CD14-positive monocyte (primary cell): ENCODE measurements at regions not wholly inside any gene's neighbourhood (a gene's known extent, or its start where the extent isn't known, plus 50 kb on each side); places are given as distances from the start of the nearest gene placed in this dataset.

Source experiments
- DNase-seq, 3 donors: peaks; one replicate each; pipeline ENCODE4 v3.0.0-alpha.2; 2011 to 2022
- H2AFZ ChIP-seq: 2 replicates; pipeline ENCODE4 v1.6.0; 2012; ENCODE audit warnings: mild to moderate bottlenecking, low read depth, low read length, inconsistent platforms; ENCODE audit not compliant: insufficient read depth, poor library complexity, severe bottlenecking
- H3K27ac ChIP-seq, 2 donors: 1 replicate in 1 of 2; 2 replicates in 1 of 2; pipeline ENCODE4 v1.5.1; 2012 to 2013; ENCODE audit warnings: low read length in 2 of 2, control low read depth in 1 of 2, inconsistent platforms in 1 of 2, low read depth in 1 of 2, mild to moderate bottlenecking in 1 of 2
- H3K27me3 ChIP-seq, 2 donors: one replicate each; pipeline versions ENCODE4 v1.6.0 to v1.6.1; 2011 to 2013; ENCODE audit warnings: low read length in 2 of 2; ENCODE audit not compliant: control insufficient read depth in 2 of 2, insufficient read depth in 2 of 2
- H3K36me3 ChIP-seq, 2 donors: replicated peaks in 1 of 2; 1 replicate in 1 of 2; 2 replicates in 1 of 2; pipeline versions ENCODE4 v1.5.1 to v1.6.1; 2012 to 2013; ENCODE audit warnings: low read length in 2 of 2, control low read depth in 1 of 2, inconsistent platforms in 1 of 2, mild to moderate bottlenecking in 1 of 2; ENCODE audit not compliant: insufficient read depth in 2 of 2, control insufficient read depth in 1 of 2
- H3K4me1 ChIP-seq, 2 donors: 1 replicate in 1 of 2; 2 replicates in 1 of 2; pipeline versions ENCODE4 v1.5.1 to v1.6.1; 2012 to 2013; ENCODE audit warnings: low read length in 2 of 2, control low read depth in 1 of 2, inconsistent platforms in 1 of 2, mild to moderate bottlenecking in 1 of 2, moderate library complexity in 1 of 2; ENCODE audit not compliant: insufficient read depth in 2 of 2, control insufficient read depth in 1 of 2
- H3K4me2 ChIP-seq: replicated peaks from 2 replicates; pipeline ENCODE3; 2012; ENCODE audit warnings: low read length, moderate library complexity, mild to moderate bottlenecking; ENCODE audit not compliant: poor library complexity, severe bottlenecking; ENCODE audit errors: extremely low read depth
- H3K4me3 ChIP-seq, 3 experiments: fragments of 200-600 bp in 1 of 3; sonication (generic) in 1 of 3; replicated peaks in 1 of 3; 1 replicate in 2 of 3; 2 replicates in 1 of 3; pipeline ENCODE4 v1.5.1; 2011 to 2013; ENCODE audit warnings: low read length in 3 of 3, mild to moderate bottlenecking in 3 of 3, control low read depth in 2 of 3, low read depth in 2 of 3, inconsistent platforms in 1 of 3, moderate library complexity in 1 of 3
- H3K79me2 ChIP-seq: 2 replicates; pipeline ENCODE4 v1.6.0; 2012; ENCODE audit warnings: mild to moderate bottlenecking, control low read depth, inconsistent platforms, low read length, moderate library complexity; ENCODE audit not compliant: insufficient read depth
- H3K9ac ChIP-seq: 2 replicates; pipeline ENCODE4 v1.6.0; 2017; ENCODE audit warnings: low read length, mild to moderate bottlenecking; ENCODE audit not compliant: insufficient read depth, poor library complexity, severe bottlenecking
- H3K9me3 ChIP-seq, 2 donors: replicated peaks in 1 of 2; 1 replicate in 1 of 2; 2 replicates in 1 of 2; pipeline versions ENCODE4 v1.5.1 to v1.6.1; 2012 to 2013; ENCODE audit warnings: low read length in 2 of 2, control low read depth in 1 of 2; ENCODE audit not compliant: control insufficient read depth in 1 of 2, insufficient read depth in 1 of 2
- H4K20me1 ChIP-seq: 2 replicates; pipeline ENCODE4 v1.6.0; 2012; ENCODE audit warnings: mild to moderate bottlenecking, low read length, control low read depth, moderate library complexity; ENCODE audit not compliant: insufficient read depth
- H3K27ac Mint-ChIP-seq, 7 donors: one replicate each; pipeline ENCODE4 v1.8.0; 2020; ENCODE audit warnings: mild to moderate bottlenecking in 7 of 7, mixed read lengths in 7 of 7, moderate library complexity in 6 of 7, inconsistent platforms in 2 of 7
- H3K27me3 Mint-ChIP-seq, 3 donors: one replicate each; pipeline ENCODE4 v1.8.0; 2021 to 2022; ENCODE audit warnings: low read depth in 3 of 3, mild to moderate bottlenecking in 3 of 3, mixed read lengths in 3 of 3, moderate library complexity in 3 of 3, inconsistent platforms in 1 of 3
- H3K36me3 Mint-ChIP-seq, 2 donors: one replicate each; pipeline ENCODE4 v1.8.0; 2020; ENCODE audit warnings: mixed read lengths in 2 of 2, inconsistent platforms in 1 of 2, mild to moderate bottlenecking in 1 of 2
- H3K4me1 Mint-ChIP-seq: one replicate; pipeline ENCODE4 v1.8.0; 2020; ENCODE audit warnings: mild to moderate bottlenecking, mixed read lengths
- H3K4me3 Mint-ChIP-seq, 2 donors: one replicate each; pipeline ENCODE4 v1.8.0; 2020; ENCODE audit warnings: mild to moderate bottlenecking in 2 of 2, mixed read lengths in 2 of 2, moderate library complexity in 1 of 2
- H3K9me3 Mint-ChIP-seq, 7 donors: one replicate each; pipeline ENCODE4 v1.8.0; 2020 to 2022; ENCODE audit warnings: mixed read lengths in 7 of 7, mild to moderate bottlenecking in 6 of 7, moderate library complexity in 6 of 7, inconsistent platforms in 2 of 7
- WGBS: methylation state at CpG from one replicate; pipeline ENCODE4 v1.1.5; 2013; ENCODE audit warnings: missing lambda C conversion rate; ENCODE audit not compliant: insufficient coverage; 5-methylcytosine and 5-hydroxymethylcytosine counted together
- intact Hi-C, 2 donors: fragments of 100-400 bp; cut with micrococcal nuclease; formaldehyde crosslinking; loops; one replicate each; pipeline versions ENCODE4 v1.15.0 to v1.15.1; 2023
- TF ChIP-seq, protein P1 (sequence below): fragments of 200-600 bp; IDR thresholded peaks from one replicate; pipeline ENCODE4 v1.8.0; 2022; ENCODE audit warnings: antibody characterized with exemption, mild to moderate bottlenecking

DNA sequence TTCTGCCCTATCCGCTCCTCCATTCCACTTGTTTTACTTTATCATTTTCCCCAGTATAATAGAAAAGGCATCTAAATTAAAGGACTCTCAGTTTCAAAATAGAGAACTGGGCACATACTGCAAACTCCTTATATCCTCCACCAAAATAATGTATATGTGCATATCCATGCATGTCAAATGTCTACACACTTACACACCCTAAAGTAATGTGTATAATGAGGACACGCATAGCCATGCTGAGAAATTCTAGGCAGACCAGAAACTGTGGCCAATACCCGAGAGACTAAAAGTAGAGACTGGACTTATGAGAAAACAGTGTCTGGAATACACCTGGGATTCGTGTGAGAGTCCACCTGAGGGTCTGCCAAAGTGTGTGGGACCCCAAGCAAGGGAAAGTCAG is 183.5 kb downstream of the CWF19L2 start:
- TF ChIP-seq, protein P1, sequence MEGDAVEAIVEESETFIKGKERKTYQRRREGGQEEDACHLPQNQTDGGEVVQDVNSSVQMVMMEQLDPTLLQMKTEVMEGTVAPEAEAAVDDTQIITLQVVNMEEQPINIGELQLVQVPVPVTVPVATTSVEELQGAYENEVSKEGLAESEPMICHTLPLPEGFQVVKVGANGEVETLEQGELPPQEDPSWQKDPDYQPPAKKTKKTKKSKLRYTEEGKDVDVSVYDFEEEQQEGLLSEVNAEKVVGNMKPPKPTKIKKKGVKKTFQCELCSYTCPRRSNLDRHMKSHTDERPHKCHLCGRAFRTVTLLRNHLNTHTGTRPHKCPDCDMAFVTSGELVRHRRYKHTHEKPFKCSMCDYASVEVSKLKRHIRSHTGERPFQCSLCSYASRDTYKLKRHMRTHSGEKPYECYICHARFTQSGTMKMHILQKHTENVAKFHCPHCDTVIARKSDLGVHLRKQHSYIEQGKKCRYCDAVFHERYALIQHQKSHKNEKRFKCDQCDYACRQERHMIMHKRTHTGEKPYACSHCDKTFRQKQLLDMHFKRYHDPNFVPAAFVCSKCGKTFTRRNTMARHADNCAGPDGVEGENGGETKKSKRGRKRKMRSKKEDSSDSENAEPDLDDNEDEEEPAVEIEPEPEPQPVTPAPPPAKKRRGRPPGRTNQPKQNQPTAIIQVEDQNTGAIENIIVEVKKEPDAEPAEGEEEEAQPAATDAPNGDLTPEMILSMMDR, result no peak
- Histone ChIP-seq H3K4me3 (no peak overlapping the region), H3K9me3 (no peaks in the 10 kb centered on the region), H3K27ac (no peak overlapping the region), H4K20me1 (no peaks in the 10 kb centered on the region), H3K4me2 (no peak overlapping the region), H3K4me1 (no peaks in the 10 kb centered on the region), H3K36me3 (no peaks in the 10 kb centered on the region), H3K9ac (no peak overlapping the region), H3K27me3 (no peaks in the 10 kb centered on the region), H3K79me2 (no peaks in the 10 kb centered on the region), H2AFZ (no peak overlapping the region)
- Mint-ChIP-seq H3K36me3 (no peaks in the 10 kb centered on the region), H3K27me3 (peaks cover 0 to 1% (median 0%) of the 10 kb centered on the region in 3 donors), H3K4me3 (no peak overlapping the region), H3K9me3 (peaks cover 0 to 8% (median 2%) of the 10 kb centered on the region in 7 donors), H3K4me1 (no peaks in the 10 kb centered on the region), H3K27ac (no peak overlapping the region)
- WGBS, result 78% methylated on average over 2 of the region's 4 CpGs
- intact Hi-C loops, result no loop called here
- no peak for DNase-seq

DNA sequence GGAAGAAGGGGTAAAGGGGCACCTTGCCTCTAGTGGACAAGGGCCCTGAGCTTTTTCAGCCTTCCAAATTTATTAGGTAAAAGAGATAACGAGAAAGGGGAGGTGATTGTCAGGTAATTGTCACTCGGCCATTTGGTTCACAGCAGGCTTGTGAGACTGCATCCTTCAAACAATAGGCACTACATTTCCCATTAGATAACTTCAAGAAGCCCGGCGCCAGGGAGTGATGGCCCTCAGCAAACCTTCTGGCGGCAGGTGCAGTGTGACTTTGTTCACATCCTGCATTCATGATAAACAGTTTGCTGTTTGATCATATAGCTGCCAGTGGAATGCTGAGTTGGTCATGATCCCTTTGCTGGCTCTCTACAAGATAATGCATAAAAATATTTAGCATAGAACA is 185.1 kb downstream of the CWF19L2 start:
- Histone ChIP-seq H2AFZ (no peak overlapping the region), H3K4me2 (no peak overlapping the region), H3K4me3 (no peak overlapping the region), H3K27ac (no peak overlapping the region), H3K79me2 (no peaks in the 10 kb centered on the region), H4K20me1 (no peaks in the 10 kb centered on the region), H3K27me3 (no peaks in the 10 kb centered on the region), H3K36me3 (no peaks in the 10 kb centered on the region), H3K9me3 (no peaks in the 10 kb centered on the region), H3K4me1 (no peaks in the 10 kb centered on the region), H3K9ac (no peak overlapping the region)
- TF ChIP-seq, protein P1, result no peak
- H3K9me3 Mint-ChIP-seq, result peaks cover 0 to 8% (median 0%) of the 10 kb centered on the region in 7 donors
- H3K4me1 Mint-ChIP-seq, result no peaks in the 10 kb centered on the region
- no peak overlapping the region for H3K4me3 Mint-ChIP-seq
- H3K27ac Mint-ChIP-seq, result no peak overlapping the region
- H3K27me3 Mint-ChIP-seq, result peaks cover 0 to 1% (median 0%) of the 10 kb centered on the region in 3 donors
- no peak for DNase-seq
- 50% methylated on average over 2 of the region's 5 CpGs for WGBS
- H3K36me3 Mint-ChIP-seq, result no peaks in the 10 kb centered on the region
- intact Hi-C loops, result no loop called here
